GM12878 (cell line): ENCODE measurements at regions not wholly inside any gene's neighbourhood (a gene's known extent, or its start where the extent isn't known, plus 50 kb on each side); places are given as distances from the start of the nearest gene placed in this dataset.

ENCODE experiments used
- ATAC-seq: fragments of 200-7000 bp; cut with Tn5 transposase; 3 replicates; pipeline ENCODE4 v1.9.1; 2020; ENCODE audit warnings: mild to moderate bottlenecking, moderate library complexity
- BruUV-seq: library from RNA; stranded (reverse); fragments of 400-500 nt; replicated peaks from 2 replicates; lab custom pipeline; 2021; lab: Mats Ljungman, UMichigan
- CTCF ChIA-PET: fragments of 300-600 bp; sonication (Branson Sonifier 250); formaldehyde crosslinking; extraction: SDS; loops from one replicate; lab custom pipeline; 2021; ENCODE audit warnings: inconsistent platforms; lab: Yijun Ruan, JAX
- POLR2A ChIA-PET: fragments of 350-600 bp; formaldehyde crosslinking; extraction: SDS; loops from one replicate; lab custom pipeline; 2021; ENCODE audit warnings: inconsistent platforms; lab: Charles Lee
- RAD21 ChIA-PET: fragments of 300-600 bp; sonication (Branson Sonifier 250); formaldehyde crosslinking; loops from one replicate; lab custom pipeline; 2023; ENCODE audit warnings: antibody characterized with exemption; ENCODE audit not compliant: unreplicated experiment; lab: Charles Lee
- SMC1A ChIA-PET: fragments of 300-600 bp; sonication (Branson Sonifier 250); formaldehyde crosslinking; loops from one replicate; lab custom pipeline; 2023; ENCODE audit not compliant: unreplicated experiment, uncharacterized antibody; lab: Charles Lee
- DNase-seq: peaks from one replicate; pipeline ENCODE4 v3.0.0-alpha.2; 2011; ENCODE audit warnings: low read depth, low spot score
- FAIRE-seq: peaks from 3 replicates; lab custom pipeline; 2011; peaks lifted over from hg19 to GRCh38; lab: Jason Lieb, UNC
- H2AFZ ChIP-seq: 2 replicates; pipeline ENCODE4 v1.6.0; 2011; ENCODE audit warnings: low read depth, low read length, control low read depth; ENCODE audit not compliant: control insufficient read depth
- H3K27ac ChIP-seq: 2 replicates; pipeline ENCODE4 v1.5.1; 2011; ENCODE audit warnings: control low read depth; ENCODE audit not compliant: control insufficient read depth, insufficient read depth
- H3K27me3 ChIP-seq, 2 experiments: replicated peaks in 1 of 2; 2 replicates each; pipeline versions ENCODE4 v1.6.0 to v1.6.1; 2011; ENCODE audit warnings: low read length in 1 of 2; ENCODE audit not compliant: control insufficient read depth in 2 of 2, insufficient read depth in 2 of 2
- H3K36me3 ChIP-seq, 2 experiments: 2 replicates each; pipeline ENCODE4 v1.5.1; 2011; ENCODE audit warnings: low read length in 1 of 2; ENCODE audit not compliant: control insufficient read depth in 2 of 2, insufficient read depth in 2 of 2
- H3K4me1 ChIP-seq: 2 replicates; pipeline ENCODE4 v1.6.1; 2011; ENCODE audit warnings: mild to moderate bottlenecking, low read length, moderate library complexity, mixed read lengths; ENCODE audit not compliant: control insufficient read depth, insufficient read depth
- H3K4me2 ChIP-seq: 2 replicates; pipeline ENCODE4 v1.6.0; 2011; ENCODE audit warnings: control low read depth; ENCODE audit not compliant: control insufficient read depth, insufficient read depth
- H3K4me3 ChIP-seq: fragments of 200-600 bp; sonication (generic); 2 replicates; pipeline ENCODE4 v1.5.1; 2016
- H3K79me2 ChIP-seq: 2 replicates; pipeline ENCODE4 v1.6.0; 2011; ENCODE audit warnings: low read length; ENCODE audit not compliant: control insufficient read depth, insufficient read depth
- H3K9ac ChIP-seq: 2 replicates; pipeline ENCODE4 v1.8.0; 2011; ENCODE audit warnings: low read length, control low read depth, mixed read lengths; ENCODE audit not compliant: control insufficient read depth, insufficient read depth
- H3K9me3 ChIP-seq: replicated peaks from 3 replicates; pipeline ENCODE4 v1.5.1; 2011; ENCODE audit warnings: mild to moderate bottlenecking, low read length; ENCODE audit not compliant: control insufficient read depth, insufficient read depth
- H4K20me1 ChIP-seq: 2 replicates; pipeline ENCODE4 v1.6.0; 2011; ENCODE audit not compliant: control insufficient read depth, insufficient read depth
- ATF7 ChIP-seq: fragments of 450-650 bp; IDR thresholded peaks from 2 replicates; pipeline ENCODE4 v1.6.1; 2016; ENCODE audit warnings: low read depth, mild to moderate bottlenecking
- BMI1 ChIP-seq: fragments of 450-650 bp; IDR thresholded peaks from 2 replicates; pipeline ENCODE4 v1.6.1; 2016; ENCODE audit warnings: mild to moderate bottlenecking, moderate library complexity, borderline replicate concordance
- CBX5 ChIP-seq: sonication (generic); IDR thresholded peaks from 2 replicates; pipeline ENCODE4 v1.6.1; 2016; ENCODE audit warnings: low read depth, moderate library complexity, mild to moderate bottlenecking, inconsistent platforms
- CEBPB ChIP-seq, 2 experiments: fragments of 150-350 bp in 1 of 2; IDR thresholded peaks; 2 replicates each; pipeline ENCODE4 v1.6.1; 2012 to 2014; ENCODE audit warnings: low read depth in 2 of 2, low read length in 2 of 2, borderline replicate concordance in 1 of 2, inconsistent platforms in 1 of 2
- EED ChIP-seq: sonication (generic); IDR thresholded peaks from 2 replicates; pipeline ENCODE4 v1.6.1; 2016; ENCODE audit warnings: antibody characterized with exemption, low read depth
- ESRRA ChIP-seq: IDR thresholded peaks from 2 replicates; pipeline ENCODE4 v1.6.1; 2012; ENCODE audit warnings: mild to moderate bottlenecking, low read length, improper control_type of control experiment
- NRF1 ChIP-seq: conservative IDR thresholded peaks from 2 replicates; pipeline ENCODE4 v1.6.1; 2011; ENCODE audit warnings: mild to moderate bottlenecking, low read depth, low read length, improper control_type of control experiment
- POLR2A ChIP-seq: IDR thresholded peaks from 2 replicates; pipeline ENCODE4 v1.6.1; 2011; ENCODE audit warnings: low read depth, mild to moderate bottlenecking, low read length
- RFX5 ChIP-seq: IDR thresholded peaks from 2 replicates; pipeline ENCODE4 v1.6.1; 2011; ENCODE audit warnings: low read depth, low read length, improper control_type of control experiment
- SUPT20H ChIP-seq: IDR thresholded peaks from 2 replicates; pipeline ENCODE4 v1.6.1; 2011; ENCODE audit warnings: low read depth, mild to moderate bottlenecking, low read length, moderate library complexity, borderline replicate concordance; ENCODE audit not compliant: control insufficient read depth
- WGBS: methylation state at CpG from one replicate; pipeline ENCODE4 v1.1.6; 2016; ENCODE audit warnings: low lambda C conversion rate; ENCODE audit not compliant: insufficient replicate concordance, insufficient coverage; ENCODE audit errors: missing lambda C conversion rate; 5-methylcytosine and 5-hydroxymethylcytosine counted together
- in situ Hi-C: fragments of 300-500 bp; cut with MboI; formaldehyde crosslinking; loops from 9 replicates; pipeline ENCODE4 v1.14.3; 2018; ENCODE audit warnings: mixed read lengths
- intact Hi-C: fragments of 100-400 bp; cut with micrococcal nuclease; formaldehyde crosslinking; loops from one replicate; pipeline ENCODE4 v1.14.2; 2022; ENCODE audit not compliant: unreplicated experiment

- Histone ChIP-seq H3K27ac (no peak overlapping the region), H3K4me2 (no peak overlapping the region), H3K4me1 (no peaks in the 10 kb centered on the region), H4K20me1 (no peaks in the 10 kb centered on the region), H2AFZ (no peak overlapping the region), H3K27me3 (no peaks in the 10 kb centered on the region), H3K36me3 (no peaks in the 10 kb centered on the region), H3K9me3 (no peaks in the 10 kb centered on the region), H3K4me3 (no peak overlapping the region), H3K79me2 (no peaks in the 10 kb centered on the region), H3K9ac (no peak overlapping the region)
- no TSS peak for BruUV-seq
- 5% methylated on average over 3 of the region's 3 CpGs for WGBS
- SMC1A ChIA-PET: no interaction called here
- in situ Hi-C loops: loop anchor here (25.0 kb wide), 1 partner anchor 988 kb away; no protein-coding TSS in a partner anchor
- RAD21 ChIA-PET: no interaction called here
- no peak for TF ChIP-seq POLR2A
- no peak for TF ChIP-seq EED
- no peak for TF ChIP-seq SUPT20H
- no peak for TF ChIP-seq CEBPB (IDR thresholded peaks at IDR 0.05; ENCODE audit: borderline replicate concordance in 1 of 2, low read depth in 2 of 2, low read length in 2 of 2)
- TF ChIP-seq NRF1: no peak
- FAIRE-seq (no peak), ATAC-seq (no peak), DNase-seq (no peak)
- intact Hi-C loops: loop anchor here (2.0 to 10.0 kb wide), 4 partner anchors 525 to 1343 kb away; no protein-coding TSS in a partner anchor
- POLR2A ChIA-PET: no interaction called here
- CTCF ChIA-PET: interaction anchor here (0.9 to 2.4 kb wide), 2 partner anchors 986 to 987 kb away, joined by 3 to 8 read pairs; no protein-coding TSS in a partner anchor
Observed at GRCh38 chr9:103399535-103399934, 404.4 kb downstream of the CYLC2 start.

GRCh38 chr9:103407260-103407659, 412.1 kb downstream of the CYLC2 start:
- no TSS peak for BruUV-seq
- no peaks in the 10 kb centered on the region for H3K36me3 ChIP-seq
- no peak for ATAC-seq
- H3K9ac ChIP-seq: no peak overlapping the region
- H3K27ac ChIP-seq: no peak overlapping the region
- no peak overlapping the region for H3K4me2 ChIP-seq
- no peaks in the 10 kb centered on the region for H3K9me3 ChIP-seq
- POLR2A ChIA-PET: no interaction called here
- no peak overlapping the region for H2AFZ ChIP-seq
- 0% methylated on average over 1 of the region's 1 CpG for WGBS
- H3K27me3 ChIP-seq: no peaks in the 10 kb centered on the region
- intact Hi-C loops (no loop called here), in situ Hi-C loops (no loop called here)
- no peaks in the 10 kb centered on the region for H4K20me1 ChIP-seq
- no peaks in the 10 kb centered on the region for H3K4me1 ChIP-seq
- no peak for FAIRE-seq
- H3K4me3 ChIP-seq: no peak overlapping the region
- CTCF ChIA-PET: no interaction called here
- RAD21 ChIA-PET: no interaction called here
- SMC1A ChIA-PET: interaction anchor here (1.0 kb wide), 1 partner anchor 12 kb away, joined by 3 read pairs; no protein-coding TSS in a partner anchor
- TF ChIP-seq ATF7: no peak
- TF ChIP-seq EED: no peak
- no peak for TF ChIP-seq RFX5
- TF ChIP-seq BMI1: no peak
- TF ChIP-seq ESRRA: no peak
- no peak for TF ChIP-seq CBX5
- DNase-seq: no peak
- H3K79me2 ChIP-seq: no peaks in the 10 kb centered on the region
